Endothelial cell of umbilical vein (primary cell): ENCODE measurements at regions not wholly inside any gene's neighbourhood (a gene's known extent, or its start where the extent isn't known, plus 50 kb on each side); places are given as distances from the start of the nearest gene placed in this dataset.
A peak's percentile ranks its signal among the peaks of the same experiment; 100 is the strongest.

Experiments
- EZH2 ChIP-seq: IDR thresholded peaks from 2 replicates; pipeline ENCODE4 v1.6.1; 2012; ENCODE audit warnings: borderline replicate concordance, low read depth, mild to moderate bottlenecking, moderate library complexity, low read length, inconsistent platforms; ENCODE audit not compliant: severe bottlenecking
- JUN ChIP-seq: IDR thresholded peaks from 2 replicates; pipeline ENCODE4 v1.6.1; 2011; ENCODE audit warnings: borderline replicate concordance, low read depth; ENCODE audit not compliant: insufficient read length, insufficient read depth
- POLR2A ChIP-seq: IDR thresholded peaks from 2 replicates; pipeline ENCODE4 v1.6.1; 2012; ENCODE audit warnings: low read depth, mild to moderate bottlenecking, control low read depth, low read length
- POLR2AphosphoS5 ChIP-seq: IDR thresholded peaks from 2 replicates; pipeline ENCODE4 v1.6.1; 2012; ENCODE audit warnings: low read depth, mild to moderate bottlenecking, control low read depth, low read length, moderate library complexity; ENCODE audit not compliant: insufficient read depth
- TF ChIP-seq, protein P1 (sequence below), 2 donors: IDR thresholded peaks; 1 replicate in 1 of 2; 2 replicates in 1 of 2; pipeline ENCODE4 v1.5.1; 2011; ENCODE audit warnings: low read length in 2 of 2, mild to moderate bottlenecking in 2 of 2, moderate library complexity in 2 of 2, control low read depth in 1 of 2, inconsistent platforms in 1 of 2, low read depth in 1 of 2; ENCODE audit not compliant: insufficient read depth in 1 of 2; ENCODE audit errors: extremely low read depth in 1 of 2
- TF ChIP-seq, protein P2 (sequence below): IDR thresholded peaks from 2 replicates; pipeline ENCODE4 v1.6.1; 2011; ENCODE audit not compliant: insufficient read depth, insufficient read length

DNA sequence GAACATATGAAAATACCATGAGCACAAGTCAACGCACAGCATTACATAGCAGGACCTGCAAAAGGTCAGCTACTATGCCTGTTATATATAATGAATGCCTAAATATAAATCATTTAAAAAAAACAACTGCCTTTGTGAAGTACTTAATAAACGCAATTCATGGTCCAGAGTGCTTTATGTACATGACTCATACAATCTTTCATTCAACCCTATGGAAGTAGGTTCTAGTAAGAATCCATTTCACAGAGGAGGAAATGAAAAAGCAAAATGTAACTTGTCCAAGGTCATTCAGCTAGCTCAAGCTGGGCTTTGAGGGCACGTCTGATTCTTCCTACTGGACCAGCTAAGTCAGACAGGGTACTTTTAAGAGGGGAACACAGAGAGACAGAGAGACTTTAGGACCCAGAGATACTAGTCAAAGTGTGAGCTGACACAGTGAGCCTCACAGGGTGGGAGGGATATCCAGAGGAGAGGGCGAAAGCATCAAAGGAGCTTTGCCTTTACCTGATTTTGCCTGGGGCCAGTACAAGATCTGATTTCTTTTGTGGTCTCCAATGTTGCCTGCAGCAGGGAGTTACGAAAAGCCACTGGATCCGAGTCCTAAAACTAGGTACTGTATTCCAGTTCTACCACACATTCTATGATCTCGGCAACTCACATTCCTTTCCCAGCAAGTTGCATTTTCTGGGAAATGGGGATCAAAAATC is 83.4 kb upstream of the ZFHX3 start:
- TF ChIP-seq POLR2A, result no peak
- TF ChIP-seq, protein P1, sequence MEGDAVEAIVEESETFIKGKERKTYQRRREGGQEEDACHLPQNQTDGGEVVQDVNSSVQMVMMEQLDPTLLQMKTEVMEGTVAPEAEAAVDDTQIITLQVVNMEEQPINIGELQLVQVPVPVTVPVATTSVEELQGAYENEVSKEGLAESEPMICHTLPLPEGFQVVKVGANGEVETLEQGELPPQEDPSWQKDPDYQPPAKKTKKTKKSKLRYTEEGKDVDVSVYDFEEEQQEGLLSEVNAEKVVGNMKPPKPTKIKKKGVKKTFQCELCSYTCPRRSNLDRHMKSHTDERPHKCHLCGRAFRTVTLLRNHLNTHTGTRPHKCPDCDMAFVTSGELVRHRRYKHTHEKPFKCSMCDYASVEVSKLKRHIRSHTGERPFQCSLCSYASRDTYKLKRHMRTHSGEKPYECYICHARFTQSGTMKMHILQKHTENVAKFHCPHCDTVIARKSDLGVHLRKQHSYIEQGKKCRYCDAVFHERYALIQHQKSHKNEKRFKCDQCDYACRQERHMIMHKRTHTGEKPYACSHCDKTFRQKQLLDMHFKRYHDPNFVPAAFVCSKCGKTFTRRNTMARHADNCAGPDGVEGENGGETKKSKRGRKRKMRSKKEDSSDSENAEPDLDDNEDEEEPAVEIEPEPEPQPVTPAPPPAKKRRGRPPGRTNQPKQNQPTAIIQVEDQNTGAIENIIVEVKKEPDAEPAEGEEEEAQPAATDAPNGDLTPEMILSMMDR (IDR thresholded peaks at IDR 0.05; ENCODE audit: extremely low read depth in 1 of 2, insufficient read depth in 1 of 2, low read depth in 1 of 2, low read length in 2 of 2), result no peak
- no peak for TF ChIP-seq EZH2
- TF ChIP-seq POLR2AphosphoS5, result no peak
- peak; percentile 13 for TF ChIP-seq JUN
- TF ChIP-seq, protein P2, sequence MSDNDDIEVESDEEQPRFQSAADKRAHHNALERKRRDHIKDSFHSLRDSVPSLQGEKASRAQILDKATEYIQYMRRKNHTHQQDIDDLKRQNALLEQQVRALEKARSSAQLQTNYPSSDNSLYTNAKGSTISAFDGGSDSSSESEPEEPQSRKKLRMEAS, result no peak
